ENCODE measurements at regions not wholly inside any gene's neighbourhood (a gene's known extent, or its start where the extent isn't known, plus 50 kb on each side); places are given as distances from the start of the nearest gene placed in this dataset.

GRCh38 chr5:153863951-153864350 lies 174.8 kb downstream of the FAM114A2 start:
- no peaks in the 10 kb centered on the region for H3K79me2 ChIP-seq (ENCODE audit: low read length)

More at GRCh38 chr5:153863951-153864350, 174.8 kb downstream of the FAM114A2 start:
- Histone ChIP-seq H3K27me3 (ENCODE audit: low read length) (peaks cover 10% of the 10 kb centered on the region), H2AFZ (ENCODE audit: low read length) (no peak overlapping the region), H4K20me1 (ENCODE audit: low read length) (no peaks in the 10 kb centered on the region), H3K9me3 (ENCODE audit: low read length) (no peaks in the 10 kb centered on the region), H3K9me2 (replicated peaks; ENCODE audit: low read length) (no peaks in the 10 kb centered on the region), H3F3A (ENCODE audit: low read length, unreplicated experiment) (no peaks in the 10 kb centered on the region), H3K4me2 (ENCODE audit: low read length) (no peak overlapping the region), H3K9ac (ENCODE audit: low read length) (no peak overlapping the region), H3K36me3 (ENCODE audit: low read depth, low read length) (no peaks in the 10 kb centered on the region), H3K4me3 (ENCODE audit: low read length) (no peak overlapping the region), H3K27ac (ENCODE audit: low read length) (no peak overlapping the region), H3K4me1 (ENCODE audit: insufficient read depth, low read length) (no peaks in the 10 kb centered on the region)
- intact Hi-C loops (cut with micrococcal nuclease), result no loop called here
- no peak for ATAC-seq
- no TSS peak for BruUV-seq (replicated peaks)
- ChIA-PET POLR2A (ENCODE audit: unreplicated experiment) (no interaction called here), CTCF (no interaction called here)
- TF ChIP-seq, protein P1, sequence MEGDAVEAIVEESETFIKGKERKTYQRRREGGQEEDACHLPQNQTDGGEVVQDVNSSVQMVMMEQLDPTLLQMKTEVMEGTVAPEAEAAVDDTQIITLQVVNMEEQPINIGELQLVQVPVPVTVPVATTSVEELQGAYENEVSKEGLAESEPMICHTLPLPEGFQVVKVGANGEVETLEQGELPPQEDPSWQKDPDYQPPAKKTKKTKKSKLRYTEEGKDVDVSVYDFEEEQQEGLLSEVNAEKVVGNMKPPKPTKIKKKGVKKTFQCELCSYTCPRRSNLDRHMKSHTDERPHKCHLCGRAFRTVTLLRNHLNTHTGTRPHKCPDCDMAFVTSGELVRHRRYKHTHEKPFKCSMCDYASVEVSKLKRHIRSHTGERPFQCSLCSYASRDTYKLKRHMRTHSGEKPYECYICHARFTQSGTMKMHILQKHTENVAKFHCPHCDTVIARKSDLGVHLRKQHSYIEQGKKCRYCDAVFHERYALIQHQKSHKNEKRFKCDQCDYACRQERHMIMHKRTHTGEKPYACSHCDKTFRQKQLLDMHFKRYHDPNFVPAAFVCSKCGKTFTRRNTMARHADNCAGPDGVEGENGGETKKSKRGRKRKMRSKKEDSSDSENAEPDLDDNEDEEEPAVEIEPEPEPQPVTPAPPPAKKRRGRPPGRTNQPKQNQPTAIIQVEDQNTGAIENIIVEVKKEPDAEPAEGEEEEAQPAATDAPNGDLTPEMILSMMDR (conservative IDR thresholded peaks at IDR 0.05; ENCODE audit: low read depth, low read length), result no peak
- no peak for TF ChIP-seq EZH2phosphoT487 (IDR thresholded peaks at IDR 0.05; ENCODE audit: borderline replicate concordance, low read length)
- TF ChIP-seq EZH2 (IDR thresholded peaks at IDR 0.05; ENCODE audit: low read length, unreplicated experiment), result no peak
- DNase-seq, result no peak
